ENCODE measurements at regions not wholly inside any gene's neighbourhood (a gene's known extent, or its start where the extent isn't known, plus 50 kb on each side); places are given as distances from the start of the nearest gene placed in this dataset.

GRCh38 chr16:9594047-9594446 is 502.6 kb downstream of the HAPSTR1 start:
- TF ChIP-seq CTCF (IDR thresholded peaks at IDR 0.05; ENCODE audit: low read depth, low read length, poor library complexity, severe bottlenecking): no peak
- TF ChIP-seq EZH2phosphoT487 (IDR thresholded peaks at IDR 0.05; ENCODE audit: borderline replicate concordance, low read length): no peak
- Histone ChIP-seq H4K20me1 (ENCODE audit: control insufficient read depth, insufficient read depth, low read depth, low read length) (no peaks in the 10 kb centered on the region), H3K9me3 (ENCODE audit: control insufficient read depth, insufficient read depth, low read length) (no peaks in the 10 kb centered on the region)

GRCh38 chr16:9594946-9595345 is 503.5 kb downstream of the HAPSTR1 start:
- no peaks in the 10 kb centered on the region for H3K4me1 ChIP-seq (ENCODE audit: control insufficient read depth, low read length)
- no peak overlapping the region for H3K4me2 ChIP-seq (ENCODE audit: low read length)
- no peaks in the 10 kb centered on the region for H3K9me2 ChIP-seq (replicated peaks; ENCODE audit: control insufficient read depth, low read length)
- H3K36me3 ChIP-seq (ENCODE audit: control insufficient read depth, low read length): no peaks in the 10 kb centered on the region
- no peak for TF ChIP-seq EZH2phosphoT487 (IDR thresholded peaks at IDR 0.05; ENCODE audit: borderline replicate concordance, low read length)
- TF ChIP-seq CTCF (IDR thresholded peaks at IDR 0.05; ENCODE audit: low read depth, low read length, poor library complexity, severe bottlenecking): no peak
- no peaks in the 10 kb centered on the region for H3K79me2 ChIP-seq (ENCODE audit: control insufficient read depth, low read length)
- H3K9me3 ChIP-seq (ENCODE audit: control insufficient read depth, insufficient read depth, low read length): no peaks in the 10 kb centered on the region
- no peak overlapping the region for H3K4me3 ChIP-seq (ENCODE audit: low read length)
- H4K20me1 ChIP-seq (ENCODE audit: control insufficient read depth, insufficient read depth, low read depth, low read length): no peaks in the 10 kb centered on the region
- no peaks in the 10 kb centered on the region for H3K27me3 ChIP-seq (ENCODE audit: control insufficient read depth, low read length)
- H3F3A ChIP-seq (ENCODE audit: control insufficient read depth, insufficient read depth): no peaks in the 10 kb centered on the region
- H3K27ac ChIP-seq (ENCODE audit: low read depth, low read length): no peak overlapping the region

More at GRCh38 chr16:9594047-9594446, 502.6 kb downstream of the HAPSTR1 start:
- Histone ChIP-seq H3K4me2 (ENCODE audit: low read length) (no peak overlapping the region), H3F3A (ENCODE audit: control insufficient read depth, insufficient read depth) (no peaks in the 10 kb centered on the region), H3K4me1 (ENCODE audit: control insufficient read depth, low read length) (no peaks in the 10 kb centered on the region), H3K36me3 (ENCODE audit: control insufficient read depth, low read length) (no peaks in the 10 kb centered on the region), H3K9me2 (replicated peaks; ENCODE audit: control insufficient read depth, low read length) (no peaks in the 10 kb centered on the region), H3K27ac (ENCODE audit: low read depth, low read length) (no peak overlapping the region), H3K79me2 (ENCODE audit: control insufficient read depth, low read length) (no peaks in the 10 kb centered on the region), H3K4me3 (ENCODE audit: low read length) (no peak overlapping the region), H3K27me3 (ENCODE audit: control insufficient read depth, low read length) (no peaks in the 10 kb centered on the region)

- H3K79me2 ChIP-seq (ENCODE audit: control insufficient read depth, low read length): no peaks in the 10 kb centered on the region
- no peaks in the 10 kb centered on the region for H4K20me1 ChIP-seq (ENCODE audit: control insufficient read depth, insufficient read depth, low read depth, low read length)
- no peak overlapping the region for H3K27ac ChIP-seq (ENCODE audit: low read depth, low read length)
- TF ChIP-seq EZH2phosphoT487 (IDR thresholded peaks at IDR 0.05; ENCODE audit: borderline replicate concordance, low read length) (no peak), CTCF (IDR thresholded peaks at IDR 0.05; ENCODE audit: low read depth, low read length, poor library complexity, severe bottlenecking) (no peak)
- no peaks in the 10 kb centered on the region for H3K9me3 ChIP-seq (ENCODE audit: control insufficient read depth, insufficient read depth, low read length)
- no peaks in the 10 kb centered on the region for H3F3A ChIP-seq (ENCODE audit: control insufficient read depth, insufficient read depth)
- H3K4me1 ChIP-seq (ENCODE audit: control insufficient read depth, low read length): no peaks in the 10 kb centered on the region
- H3K36me3 ChIP-seq (ENCODE audit: control insufficient read depth, low read length): no peaks in the 10 kb centered on the region
- no peaks in the 10 kb centered on the region for H3K9me2 ChIP-seq (replicated peaks; ENCODE audit: control insufficient read depth, low read length)
- no peaks in the 10 kb centered on the region for H3K27me3 ChIP-seq (ENCODE audit: control insufficient read depth, low read length)
- no peak overlapping the region for H3K4me2 ChIP-seq (ENCODE audit: low read length)
- no peak overlapping the region for H3K4me3 ChIP-seq (ENCODE audit: low read length)
Measured at GRCh38 chr16:9595393-9595792, 503.9 kb downstream of the HAPSTR1 start.

- Histone ChIP-seq H3K9me3 (ENCODE audit: control insufficient read depth, insufficient read depth, low read length) (no peaks in the 10 kb centered on the region), H3F3A (ENCODE audit: control insufficient read depth, insufficient read depth) (no peaks in the 10 kb centered on the region), H3K4me3 (ENCODE audit: low read length) (no peak overlapping the region), H3K4me2 (ENCODE audit: low read length) (no peak overlapping the region), H3K4me1 (ENCODE audit: control insufficient read depth, low read length) (no peaks in the 10 kb centered on the region), H3K27ac (ENCODE audit: low read depth, low read length) (no peak overlapping the region), H3K79me2 (ENCODE audit: control insufficient read depth, low read length) (no peaks in the 10 kb centered on the region), H3K36me3 (ENCODE audit: control insufficient read depth, low read length) (no peaks in the 10 kb centered on the region), H3K27me3 (ENCODE audit: control insufficient read depth, low read length) (no peaks in the 10 kb centered on the region), H4K20me1 (ENCODE audit: control insufficient read depth, insufficient read depth, low read depth, low read length) (no peaks in the 10 kb centered on the region), H3K9me2 (replicated peaks; ENCODE audit: control insufficient read depth, low read length) (no peaks in the 10 kb centered on the region)
- TF ChIP-seq CTCF (IDR thresholded peaks at IDR 0.05; ENCODE audit: low read depth, low read length, poor library complexity, severe bottlenecking) (no peak), EZH2phosphoT487 (IDR thresholded peaks at IDR 0.05; ENCODE audit: borderline replicate concordance, low read length) (no peak)
Measured at GRCh38 chr16:9596788-9597187, 505.3 kb downstream of the HAPSTR1 start.

Data from DOHH2 (cell line).